VCaP (cell line): ENCODE measurements at regions not wholly inside any gene's neighbourhood (a gene's known extent, or its start where the extent isn't known, plus 50 kb on each side); places are given as distances from the start of the nearest gene placed in this dataset.

Source experiments
- H3K27ac ChIP-seq: fragments of 450-650 bp; 2 replicates; pipeline ENCODE4 v1.5.1; 2017
- CTCF ChIP-seq: fragments of 450-650 bp; conservative IDR thresholded peaks from 2 replicates; pipeline ENCODE4 v1.5.1; 2017; ENCODE audit warnings: mild to moderate bottlenecking, moderate library complexity

- TF ChIP-seq CTCF: no peak
- no peak overlapping the region for H3K27ac ChIP-seq
Observed at GRCh38 chr5:1944408-1944807, 61.7 kb upstream of the IRX4 start.

GRCh38 chr5:1943481-1943880 is 60.8 kb upstream of the IRX4 start:
- no peak overlapping the region for H3K27ac ChIP-seq
- TF ChIP-seq CTCF: no peak

- H3K27ac ChIP-seq: no peak overlapping the region
Observed at GRCh38 chr5:1942630-1943029, 59.9 kb upstream of the IRX4 start.

GRCh38 chr5:1942158-1942557 is 59.4 kb upstream of the IRX4 start:
- no peak overlapping the region for H3K27ac ChIP-seq
- no peak for TF ChIP-seq CTCF

More at GRCh38 chr5:1942630-1943029, 59.9 kb upstream of the IRX4 start:
- no peak for TF ChIP-seq CTCF

GRCh38 chr5:1939256-1939655 is 56.5 kb upstream of the IRX4 start:
- TF ChIP-seq CTCF: no peak
- no peak overlapping the region for H3K27ac ChIP-seq

GRCh38 chr5:1938310-1939000 is 55.7 kb upstream of the IRX4 start:
- H3K27ac ChIP-seq: no peak overlapping the region
- TF ChIP-seq CTCF: no peak

- no peak overlapping the region for H3K27ac ChIP-seq
- TF ChIP-seq CTCF: no peak
Observed at GRCh38 chr5:1937590-1937989, 54.9 kb upstream of the IRX4 start.
